T-helper 2 cell treated with Interferon-gamma antibody and Interleukin-4, amounts not matched to agents 5 μg/mL and 100 μg/mL, for 36 hours (primary cell): ENCODE measurements at regions not wholly inside any gene's neighbourhood (a gene's known extent, or its start where the extent isn't known, plus 50 kb on each side); places are given as distances from the start of the nearest gene placed in this dataset.
"Not testable (repeated sequence)": the region's sequence is repeated elsewhere in the genome, so short reads cannot be mapped to it uniquely, and the experiment has no call there.

Experiments used
- DNase-seq: peaks from one replicate; pipeline ENCODE4 v3.0.0; 2021; ENCODE audit warnings: low spot score
- H3K27ac Mint-ChIP-seq: one replicate; pipeline ENCODE4 v1.8.0; 2021; ENCODE audit warnings: mild to moderate bottlenecking, mixed read lengths
- H3K27me3 Mint-ChIP-seq: one replicate; pipeline ENCODE4 v1.8.0; 2021; ENCODE audit warnings: low read depth, mixed read lengths
- H3K36me3 Mint-ChIP-seq: one replicate; pipeline ENCODE4 v1.8.0; 2021; ENCODE audit warnings: low read depth, mixed read lengths
- H3K4me1 Mint-ChIP-seq: one replicate; pipeline ENCODE4 v1.8.0; 2021; ENCODE audit warnings: low read depth, mixed read lengths
- H3K4me3 Mint-ChIP-seq: one replicate; pipeline ENCODE4 v1.8.0; 2022; ENCODE audit warnings: mild to moderate bottlenecking, moderate library complexity, mixed read lengths
- H3K9me3 Mint-ChIP-seq: one replicate; pipeline ENCODE4 v1.8.0; 2021; ENCODE audit warnings: mixed read lengths

GRCh38 chr14:87285506-87285905 lies 707.5 kb downstream of the GALC start:
- Mint-ChIP-seq H3K4me1 (no peaks in the 10 kb centered on the region), H3K27me3 (no peaks in the 10 kb centered on the region), H3K4me3 (no peak overlapping the region), H3K9me3 (peaks cover 43% of the 10 kb centered on the region), H3K36me3 (no peaks in the 10 kb centered on the region), H3K27ac (no peak overlapping the region)
- no peak for DNase-seq

GRCh38 chr14:87283547-87283946 lies 709.4 kb downstream of the GALC start:
- H3K4me1 Mint-ChIP-seq = no peaks in the 10 kb centered on the region
- no peak for DNase-seq
- H3K4me3 Mint-ChIP-seq = no peak overlapping the region
- no peaks in the 10 kb centered on the region for H3K27me3 Mint-ChIP-seq
- no peak overlapping the region for H3K27ac Mint-ChIP-seq
- no peaks in the 10 kb centered on the region for H3K36me3 Mint-ChIP-seq
- H3K9me3 Mint-ChIP-seq = peaks cover 34% of the 10 kb centered on the region

GRCh38 chr14:87282266-87282665 lies 710.7 kb downstream of the GALC start:
- Mint-ChIP-seq H3K36me3 (no peaks in the 10 kb centered on the region), H3K4me1 (no peaks in the 10 kb centered on the region), H3K27me3 (no peaks in the 10 kb centered on the region), H3K9me3 (peaks cover 31% of the 10 kb centered on the region), H3K4me3 (no peak overlapping the region), H3K27ac (no peak overlapping the region)
- DNase-seq = no peak

- Mint-ChIP-seq H3K9me3 (peaks cover 31% of the 10 kb centered on the region), H3K36me3 (no peaks in the 10 kb centered on the region), H3K27ac (no peak overlapping the region), H3K4me1 (no peaks in the 10 kb centered on the region), H3K4me3 (no peak overlapping the region), H3K27me3 (no peaks in the 10 kb centered on the region)
- DNase-seq = no peak
Observed at GRCh38 chr14:87278415-87278814, 714.6 kb downstream of the GALC start.

- Mint-ChIP-seq H3K4me3 (no peak overlapping the region), H3K27ac (no peak overlapping the region), H3K4me1 (no peaks in the 10 kb centered on the region), H3K27me3 (no peaks in the 10 kb centered on the region), H3K36me3 (no peaks in the 10 kb centered on the region), H3K9me3 (peaks cover 42% of the 10 kb centered on the region)
- no peak for DNase-seq
Observed at GRCh38 chr14:87271331-87271730, 721.7 kb downstream of the GALC start.

GRCh38 chr14:87268997-87269396 lies 724.0 kb downstream of the GALC start:
- H3K9me3 Mint-ChIP-seq = peaks cover 46% of the 10 kb centered on the region
- H3K4me1 Mint-ChIP-seq = no peaks in the 10 kb centered on the region
- no peaks in the 10 kb centered on the region for H3K36me3 Mint-ChIP-seq
- no peak for DNase-seq
- H3K27me3 Mint-ChIP-seq = no peaks in the 10 kb centered on the region
- no peak overlapping the region for H3K27ac Mint-ChIP-seq
- H3K4me3 Mint-ChIP-seq = no peak overlapping the region

- DNase-seq = no peak
- no peaks in the 10 kb centered on the region for H3K27me3 Mint-ChIP-seq
- no peaks in the 10 kb centered on the region for H3K4me1 Mint-ChIP-seq
- H3K36me3 Mint-ChIP-seq = no peaks in the 10 kb centered on the region
- H3K9me3 Mint-ChIP-seq = peaks cover 24% of the 10 kb centered on the region
- H3K4me3 Mint-ChIP-seq = no peak overlapping the region
- H3K27ac Mint-ChIP-seq = no peak overlapping the region
Observed at GRCh38 chr14:87264796-87265195, 728.2 kb downstream of the GALC start.

- Mint-ChIP-seq H3K4me1 (no peaks in the 10 kb centered on the region), H3K27ac (no peak overlapping the region), H3K27me3 (no peaks in the 10 kb centered on the region), H3K36me3 (no peaks in the 10 kb centered on the region), H3K4me3 (no peak overlapping the region), H3K9me3 (peaks cover 20% of the 10 kb centered on the region)
- no peak for DNase-seq
Observed at GRCh38 chr14:87264272-87264785, 728.7 kb downstream of the GALC start.

GRCh38 chr14:87261621-87262020 lies 731.4 kb downstream of the GALC start:
- Mint-ChIP-seq H3K4me1 (no peaks in the 10 kb centered on the region), H3K9me3 (peaks cover 28% of the 10 kb centered on the region), H3K36me3 (no peaks in the 10 kb centered on the region), H3K27me3 (no peaks in the 10 kb centered on the region), H3K4me3 (no peak overlapping the region), H3K27ac (no peak overlapping the region)
- DNase-seq = no peak

GRCh38 chr14:87260460-87260859 lies 732.5 kb downstream of the GALC start:
- no peak overlapping the region for H3K27ac Mint-ChIP-seq
- no peak for DNase-seq
- H3K4me1 Mint-ChIP-seq = no peaks in the 10 kb centered on the region
- H3K9me3 Mint-ChIP-seq = peaks cover 25% of the 10 kb centered on the region
- no peak overlapping the region for H3K4me3 Mint-ChIP-seq
- no peaks in the 10 kb centered on the region for H3K36me3 Mint-ChIP-seq
- no peaks in the 10 kb centered on the region for H3K27me3 Mint-ChIP-seq

- Mint-ChIP-seq H3K9me3 (peaks cover 13% of the 10 kb centered on the region), H3K36me3 (no peaks in the 10 kb centered on the region), H3K27ac (no peak overlapping the region), H3K27me3 (no peaks in the 10 kb centered on the region), H3K4me3 (no peak overlapping the region), H3K4me1 (no peaks in the 10 kb centered on the region)
- DNase-seq = no peak
Observed at GRCh38 chr14:87257421-87257820, 735.6 kb downstream of the GALC start.

GRCh38 chr14:87255058-87255457 lies 737.9 kb downstream of the GALC start:
- Mint-ChIP-seq H3K4me1 (no peaks in the 10 kb centered on the region), H3K27ac (no peak overlapping the region), H3K9me3 (peaks cover 10% of the 10 kb centered on the region)

GRCh38 chr14:87254331-87254874 lies 738.6 kb downstream of the GALC start:
- DNase-seq = no peak
- H3K4me1 Mint-ChIP-seq = no peaks in the 10 kb centered on the region
- H3K27me3 Mint-ChIP-seq = no peaks in the 10 kb centered on the region
- H3K36me3 Mint-ChIP-seq = no peaks in the 10 kb centered on the region
- H3K4me3 Mint-ChIP-seq = no peak overlapping the region
- no peak overlapping the region for H3K27ac Mint-ChIP-seq
- H3K9me3 Mint-ChIP-seq = peaks cover 10% of the 10 kb centered on the region

More at GRCh38 chr14:87255058-87255457, 737.9 kb downstream of the GALC start:
- Mint-ChIP-seq H3K27me3 (no peaks in the 10 kb centered on the region), H3K36me3 (no peaks in the 10 kb centered on the region), H3K4me3 (no peak overlapping the region)
- DNase-seq = no peak

- H3K9me3 Mint-ChIP-seq = peaks cover 13% of the 10 kb centered on the region
- DNase-seq, H3K27ac Mint-ChIP-seq, H3K4me3 Mint-ChIP-seq, H3K27me3 Mint-ChIP-seq, H3K36me3 Mint-ChIP-seq, H3K4me1 Mint-ChIP-seq: not testable (repeated sequence)
Observed at GRCh38 chr14:87253791-87254190, 739.2 kb downstream of the GALC start.

- no peaks in the 10 kb centered on the region for H3K27me3 Mint-ChIP-seq
- peaks cover 22% of the 10 kb centered on the region for H3K9me3 Mint-ChIP-seq
- no peak for DNase-seq
- no peaks in the 10 kb centered on the region for H3K36me3 Mint-ChIP-seq
- no peaks in the 10 kb centered on the region for H3K4me1 Mint-ChIP-seq
- H3K4me3 Mint-ChIP-seq = no peak overlapping the region
- H3K27ac Mint-ChIP-seq = no peak overlapping the region
Observed at GRCh38 chr14:87252103-87252502, 740.9 kb downstream of the GALC start.
